GM13977 (cell line): ENCODE measurements at regions not wholly inside any gene's neighbourhood (a gene's known extent, or its start where the extent isn't known, plus 50 kb on each side); places are given as distances from the start of the nearest gene placed in this dataset.

ENCODE experiments used
- DNase-seq: peaks from one replicate; pipeline ENCODE4 v3.0.0; 2012; ENCODE audit warnings: low spot score
- in situ Hi-C: fragments of 300-500 bp; cut with MboI; formaldehyde crosslinking; loops from one replicate; pipeline ENCODE4 v1.12.0; 2022; ENCODE audit warnings: low sequenced_read_pairs, low pct_unique_long_range_greater_than_20kb, mixed read lengths, inconsistent platforms; ENCODE audit not compliant: unreplicated experiment
- TF ChIP-seq, protein P1 (sequence below): IDR thresholded peaks from 2 replicates; pipeline ENCODE4 v1.5.1; 2012; ENCODE audit warnings: mild to moderate bottlenecking, control low read depth; ENCODE audit not compliant: insufficient read depth; ENCODE audit errors: extremely low read depth, missing control alignments

DNA sequence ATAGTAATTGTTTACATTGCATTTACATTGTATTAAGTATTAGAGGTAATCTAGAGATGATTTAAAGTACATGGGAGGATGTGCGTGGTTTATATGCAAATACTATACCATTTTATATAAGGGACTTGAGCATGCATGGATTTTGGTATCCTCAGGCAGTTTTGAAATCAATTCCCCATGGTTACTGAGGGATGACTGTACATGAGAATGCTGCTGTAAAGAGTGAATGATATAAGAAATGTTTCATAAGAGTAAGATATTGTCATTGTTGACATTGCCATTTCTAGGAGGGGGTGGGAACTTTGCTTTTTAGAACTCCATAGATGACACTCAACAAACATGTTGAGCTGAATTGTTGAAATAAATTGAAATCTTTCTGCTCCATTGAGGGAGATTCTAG, 185.0 kb downstream of the SEMA6A start:
- in situ Hi-C loops = no loop called here
- no peak for DNase-seq
- TF ChIP-seq, protein P1, sequence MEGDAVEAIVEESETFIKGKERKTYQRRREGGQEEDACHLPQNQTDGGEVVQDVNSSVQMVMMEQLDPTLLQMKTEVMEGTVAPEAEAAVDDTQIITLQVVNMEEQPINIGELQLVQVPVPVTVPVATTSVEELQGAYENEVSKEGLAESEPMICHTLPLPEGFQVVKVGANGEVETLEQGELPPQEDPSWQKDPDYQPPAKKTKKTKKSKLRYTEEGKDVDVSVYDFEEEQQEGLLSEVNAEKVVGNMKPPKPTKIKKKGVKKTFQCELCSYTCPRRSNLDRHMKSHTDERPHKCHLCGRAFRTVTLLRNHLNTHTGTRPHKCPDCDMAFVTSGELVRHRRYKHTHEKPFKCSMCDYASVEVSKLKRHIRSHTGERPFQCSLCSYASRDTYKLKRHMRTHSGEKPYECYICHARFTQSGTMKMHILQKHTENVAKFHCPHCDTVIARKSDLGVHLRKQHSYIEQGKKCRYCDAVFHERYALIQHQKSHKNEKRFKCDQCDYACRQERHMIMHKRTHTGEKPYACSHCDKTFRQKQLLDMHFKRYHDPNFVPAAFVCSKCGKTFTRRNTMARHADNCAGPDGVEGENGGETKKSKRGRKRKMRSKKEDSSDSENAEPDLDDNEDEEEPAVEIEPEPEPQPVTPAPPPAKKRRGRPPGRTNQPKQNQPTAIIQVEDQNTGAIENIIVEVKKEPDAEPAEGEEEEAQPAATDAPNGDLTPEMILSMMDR = no peak

DNA sequence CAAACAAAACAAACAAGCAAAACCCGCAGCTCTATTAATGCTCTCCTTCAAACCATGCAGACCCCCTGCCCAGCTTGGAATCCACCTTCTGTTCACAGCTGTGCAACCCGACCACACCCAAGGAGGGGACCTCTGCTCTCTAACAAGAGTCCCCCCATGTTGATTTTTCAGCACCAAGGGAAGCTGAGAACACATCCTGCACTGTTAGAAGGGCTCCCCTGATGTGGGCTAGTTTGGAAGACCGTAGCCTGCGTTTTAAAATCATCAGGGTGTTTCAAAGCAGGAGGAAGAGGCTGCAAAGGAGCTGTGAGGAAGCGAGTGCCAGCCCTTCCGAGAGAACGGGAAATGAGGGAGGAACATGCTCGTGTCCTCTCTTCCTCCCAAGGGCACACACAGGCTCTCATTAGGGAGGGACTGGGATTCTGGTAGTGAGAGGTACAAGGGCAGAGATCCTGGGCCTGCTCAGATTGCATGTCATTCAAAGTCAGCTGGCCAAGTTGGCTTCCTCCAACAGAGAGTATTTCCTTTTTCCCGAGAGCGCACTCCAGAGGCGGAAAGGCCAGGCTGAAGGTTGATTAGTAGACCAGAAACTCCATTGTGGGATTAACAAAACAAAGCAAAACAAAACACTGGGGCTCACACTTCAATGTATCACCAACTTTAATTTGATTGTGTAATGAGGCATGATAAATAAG, 185.9 kb downstream of the SEMA6A start:
- TF ChIP-seq, protein P1 = no peak
- in situ Hi-C loops = no loop called here
- no peak for DNase-seq

DNA sequence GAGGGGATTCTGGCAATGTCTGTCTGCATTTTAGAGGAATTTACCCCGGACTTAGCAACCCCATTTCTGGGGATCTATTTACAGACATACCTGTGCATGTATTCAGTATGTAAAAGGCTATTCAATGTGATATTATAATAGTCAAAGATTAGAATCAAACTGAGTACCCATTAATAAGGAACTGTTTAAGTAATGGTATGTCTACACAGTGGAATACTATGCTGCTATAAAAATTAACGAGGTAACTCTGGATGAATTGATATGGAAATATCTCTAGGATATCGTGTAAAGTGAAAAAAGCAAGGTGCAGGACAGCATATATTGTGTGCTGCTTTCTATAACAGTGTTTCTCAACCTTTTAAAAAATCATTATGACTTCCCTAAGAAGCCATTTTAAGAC, 186.9 kb downstream of the SEMA6A start:
- TF ChIP-seq, protein P1 = no peak
- DNase-seq = no peak
- in situ Hi-C loops = no loop called here

DNA sequence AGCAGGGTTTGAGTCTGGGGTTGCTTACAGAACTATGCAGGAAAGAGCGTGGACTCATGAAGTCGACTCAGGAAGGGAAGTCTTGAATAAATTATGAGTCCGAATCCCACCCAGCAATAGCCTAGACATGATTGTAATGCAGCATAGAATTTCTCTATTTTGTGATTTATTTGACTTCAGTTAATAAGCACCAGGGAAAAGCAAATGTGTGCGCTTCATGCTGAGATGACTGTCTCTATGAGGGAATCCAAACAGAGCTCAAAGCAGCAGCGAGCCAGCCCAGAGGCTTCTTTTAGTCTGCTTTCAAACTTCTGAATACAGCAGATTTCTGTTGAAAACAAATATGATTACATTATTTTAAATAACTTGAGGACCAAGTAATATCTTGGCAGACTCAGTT, 188.0 kb downstream of the SEMA6A start:
- DNase-seq = no peak
- TF ChIP-seq, protein P1 = no peak
- in situ Hi-C loops = no loop called here

DNA sequence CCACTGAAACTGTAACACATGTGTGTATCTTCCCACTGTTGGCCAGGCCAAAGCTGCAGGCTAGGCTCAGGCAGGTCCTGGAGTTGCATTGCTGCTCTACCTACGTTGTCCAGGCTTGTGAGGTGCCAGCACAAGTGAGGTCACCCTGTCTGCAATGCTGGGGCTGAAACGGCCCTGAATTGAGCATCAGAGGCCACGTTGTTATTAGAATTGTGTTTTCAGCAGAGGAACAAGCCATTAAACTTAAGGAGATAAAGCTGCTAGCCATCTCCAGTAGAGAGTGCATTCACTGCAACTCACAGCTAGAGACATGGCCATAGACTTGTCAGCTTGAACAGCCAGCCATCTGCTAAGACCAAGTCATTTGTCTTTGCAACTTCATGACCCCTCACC, 191.8 kb downstream of the SEMA6A start:
- DNase-seq = no peak
- TF ChIP-seq, protein P1 = no peak
- in situ Hi-C loops = no loop called here

DNA sequence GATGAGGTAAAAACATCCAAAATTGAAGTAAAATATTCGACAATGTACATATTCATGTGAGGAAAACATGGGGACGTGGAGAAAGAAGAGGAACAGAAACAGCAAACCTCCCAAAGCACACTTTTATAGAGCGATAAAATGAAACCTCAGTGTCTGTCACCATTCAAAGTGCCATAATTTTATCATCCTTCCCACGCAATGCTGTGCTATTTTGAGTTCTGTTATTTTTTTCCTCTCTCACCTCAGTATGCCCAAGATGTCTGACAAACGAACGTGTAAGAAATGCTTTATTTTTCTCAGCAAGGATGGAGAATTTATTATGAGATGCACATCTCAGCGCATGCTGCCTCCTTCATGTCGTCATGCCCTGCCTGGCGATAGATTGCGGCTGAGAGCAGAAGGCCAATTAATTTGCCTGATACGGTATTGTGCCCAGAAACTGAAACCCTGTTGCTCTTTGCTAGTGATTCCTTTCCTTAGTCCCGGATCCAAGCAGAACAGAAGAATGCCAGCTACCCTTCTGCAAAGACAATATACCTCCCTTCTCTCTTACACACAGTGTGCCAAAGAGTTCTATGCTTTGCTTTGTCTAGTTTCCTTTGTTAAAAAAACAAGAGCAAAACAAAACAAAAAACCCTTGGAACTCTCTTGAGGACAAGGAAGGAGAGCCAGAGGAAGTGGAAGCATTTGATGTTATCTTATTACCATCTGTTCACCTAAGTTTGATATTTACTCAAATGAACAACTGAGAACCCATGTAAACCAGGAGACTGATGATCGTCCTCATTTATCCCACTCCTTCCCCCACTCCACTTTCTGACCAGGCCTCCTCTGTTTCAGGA, 192.4 kb downstream of the SEMA6A start:
- no peak for DNase-seq
- in situ Hi-C loops = no loop called here

More for the DNA sequence above, 192.4 kb downstream of the SEMA6A start:
- TF ChIP-seq, protein P1 = no peak
